HG02623 (cell line): ENCODE measurements at regions not wholly inside any gene's neighbourhood (a gene's known extent, or its start where the extent isn't known, plus 50 kb on each side); places are given as distances from the start of the nearest gene placed in this dataset.
"Not testable (repeated sequence)": the region's sequence is repeated elsewhere in the genome, so short reads cannot be mapped to it uniquely, and the experiment has no call there.

Source experiments
- ATAC-seq: cut with Tn5 transposase; IDR thresholded peaks from one replicate; pipeline ENCODE4 v1.9.1; 2021; ENCODE audit warnings: moderate library complexity; ENCODE audit not compliant: unreplicated experiment

- no peak for ATAC-seq
These were observed 98.3 kb downstream of the BACH1 start for GRCh38 chr21:29396951-29397455.

- no peak for ATAC-seq
These were observed 104.6 kb downstream of the BACH1 start for GRCh38 chr21:29403301-29403700.

- ATAC-seq, result no peak
These were observed 105.3 kb downstream of the BACH1 start for GRCh38 chr21:29403922-29404538.

- no peak for ATAC-seq
These were observed 106.9 kb downstream of the BACH1 start for GRCh38 chr21:29405503-29406122.

- ATAC-seq, result no peak
These were observed 107.7 kb downstream of the BACH1 start for GRCh38 chr21:29406385-29406784.

GRCh38 chr21:29407571-29407970 is 108.8 kb downstream of the BACH1 start:
- ATAC-seq, result no peak

- no peak for ATAC-seq
These were observed 115.0 kb downstream of the BACH1 start for GRCh38 chr21:29413683-29414082.

- no peak for ATAC-seq
These were observed 117.5 kb downstream of the BACH1 start for GRCh38 chr21:29416268-29416667.

- ATAC-seq, result no peak
These were observed 120.1 kb downstream of the BACH1 start for GRCh38 chr21:29418813-29419212.

- no peak for ATAC-seq
These were observed 120.7 kb downstream of the BACH1 start for GRCh38 chr21:29419422-29419821.

- ATAC-seq, result no peak
These were observed 124.6 kb downstream of the BACH1 start for GRCh38 chr21:29423099-29423870.

- ATAC-seq, result no peak
These were observed 126.0 kb downstream of the BACH1 start for GRCh38 chr21:29424728-29425127.

- no peak for ATAC-seq
These were observed 130.5 kb downstream of the BACH1 start for GRCh38 chr21:29429218-29429617.

GRCh38 chr21:29430030-29430429 is 131.3 kb downstream of the BACH1 start:
- ATAC-seq, result no peak

GRCh38 chr21:29430576-29430975 is 131.9 kb downstream of the BACH1 start:
- no peak for ATAC-seq

- no peak for ATAC-seq
These were observed 132.5 kb downstream of the BACH1 start for GRCh38 chr21:29431178-29431577.

GRCh38 chr21:29431680-29432079 is 133.0 kb downstream of the BACH1 start:
- no peak for ATAC-seq

- no peak for ATAC-seq
These were observed 134.8 kb downstream of the BACH1 start for GRCh38 chr21:29433366-29434059.

GRCh38 chr21:29434081-29434480 is 135.4 kb downstream of the BACH1 start:
- ATAC-seq, result no peak

GRCh38 chr21:29434982-29435381 is 136.3 kb downstream of the BACH1 start:
- not testable (repeated sequence) for ATAC-seq

- ATAC-seq, result no peak
These were observed 137.4 kb downstream of the BACH1 start for GRCh38 chr21:29436143-29436542.
